ENCODE measurements at regions not wholly inside any gene's neighbourhood (a gene's known extent, or its start where the extent isn't known, plus 50 kb on each side); places are given as distances from the start of the nearest gene placed in this dataset.
A peak's percentile ranks its signal among the peaks of the same experiment; 100 is the strongest.
"Not testable (repeated sequence)": the region's sequence is repeated elsewhere in the genome, so short reads cannot be mapped to it uniquely, and the experiment has no call there.

- WGBS (ENCODE audit: extremely low coverage, insufficient coverage, insufficient read length) = no CpG with 5 or more reads among the region's 4 CpGs
- not testable (repeated sequence) for H4K8ac ChIP-seq (ENCODE audit: low read depth, low read length); DNase-seq
Observed at GRCh38 chr4:75253094-75253493, 261.1 kb downstream of the RCHY1 start.

DNA sequence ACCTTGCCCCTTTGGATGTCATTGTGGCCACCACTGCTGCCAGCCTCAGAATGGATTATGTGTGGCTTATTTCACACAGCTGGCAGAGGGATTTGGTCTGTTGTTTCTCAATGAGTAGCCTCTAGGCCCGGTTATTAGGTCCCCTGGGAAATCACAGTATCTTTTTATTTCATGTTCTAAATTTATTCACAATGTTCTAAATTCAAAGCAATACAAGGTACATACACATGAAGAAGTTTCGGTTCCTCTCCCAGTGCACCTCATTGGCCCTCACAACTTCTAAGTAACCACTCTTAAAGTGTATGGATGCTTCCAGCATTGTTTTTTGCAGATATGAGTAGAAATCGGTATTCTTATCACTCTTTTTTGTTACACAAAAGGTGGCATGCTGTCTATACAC is 262.7 kb downstream of the RCHY1 start:
- Histone ChIP-seq H3K36me3 (ENCODE audit: control insufficient read depth in 1 of 2, insufficient read depth in 2 of 2, low read length in 2 of 2) (no peaks in the 10 kb centered on the region), H2BK5ac (ENCODE audit: low read depth, low read length, poor library complexity) (no peak overlapping the region), H3K4ac (ENCODE audit: low read depth, low read length) (no peak overlapping the region), H3K14ac (ENCODE audit: low read length) (no peak overlapping the region), H3K18ac (ENCODE audit: low read length) (no peak overlapping the region), H2BK120ac (ENCODE audit: insufficient read depth, low read length, poor library complexity) (no peak overlapping the region), H3K27ac (ENCODE audit: low read depth, low read length) (no peak overlapping the region), H2AFZ (ENCODE audit: insufficient read depth, low read length, poor library complexity) (no peak overlapping the region), H2AK5ac (ENCODE audit: low read length) (no peak overlapping the region), H3K79me2 (ENCODE audit: control insufficient read depth, insufficient read depth, low read length, poor library complexity) (peaks cover 1% of the 10 kb centered on the region), H3K9me3 (ENCODE audit: insufficient read depth, low read depth, low read length) (no peaks in the 10 kb centered on the region), H3K27me3 (ENCODE audit: insufficient read depth, low read length) (no peaks in the 10 kb centered on the region), H3K9ac (ENCODE audit: low read length) (no peak overlapping the region), H3K4me3 (ENCODE audit: low read depth, low read length) (no peak overlapping the region), H4K12ac (ENCODE audit: low read depth, low read length) (no peak overlapping the region), H3K4me2 (ENCODE audit: low read length) (no peak overlapping the region), H3K79me1 (ENCODE audit: low read length) (peaks cover 8% of the 10 kb centered on the region), H3K23ac (ENCODE audit: low read length) (no peak overlapping the region), H4K91ac (ENCODE audit: low read depth, low read length) (no peak overlapping the region), H3K4me1 (ENCODE audit: control insufficient read depth in 1 of 2, insufficient read depth in 2 of 2, low read length in 2 of 2) (peaks cover 6 to 8% of the 10 kb centered on the region in 2 experiments), H4K8ac (ENCODE audit: low read depth, low read length) (no peak overlapping the region), H2BK12ac (ENCODE audit: low read length) (no peak overlapping the region)
- DNase-seq = no peak
- no CpG with 5 or more reads among the region's 3 CpGs for WGBS (ENCODE audit: extremely low coverage, insufficient coverage, insufficient read length)

More at GRCh38 chr4:75253094-75253493, 261.1 kb downstream of the RCHY1 start:
- not testable (repeated sequence) for H3K4me1 ChIP-seq (ENCODE audit: control insufficient read depth in 1 of 2, insufficient read depth in 2 of 2, low read length in 2 of 2); H3K14ac ChIP-seq (ENCODE audit: low read length); H3K36me3 ChIP-seq (ENCODE audit: control insufficient read depth in 1 of 2, insufficient read depth in 2 of 2, low read length in 2 of 2); H2BK12ac ChIP-seq (ENCODE audit: low read length); H2AK5ac ChIP-seq (ENCODE audit: low read length); H4K12ac ChIP-seq (ENCODE audit: low read depth, low read length); H3K9me3 ChIP-seq (ENCODE audit: insufficient read depth, low read depth, low read length); H3K9ac ChIP-seq (ENCODE audit: low read length); H2BK120ac ChIP-seq (ENCODE audit: insufficient read depth, low read length, poor library complexity); H3K79me2 ChIP-seq (ENCODE audit: control insufficient read depth, insufficient read depth, low read length, poor library complexity); H3K79me1 ChIP-seq (ENCODE audit: low read length); H2BK5ac ChIP-seq (ENCODE audit: low read depth, low read length, poor library complexity); H3K4me2 ChIP-seq (ENCODE audit: low read length); H3K4ac ChIP-seq (ENCODE audit: low read depth, low read length); H3K18ac ChIP-seq (ENCODE audit: low read length); H4K91ac ChIP-seq (ENCODE audit: low read depth, low read length); H3K4me3 ChIP-seq (ENCODE audit: low read depth, low read length); H3K23ac ChIP-seq (ENCODE audit: low read length); H2AFZ ChIP-seq (ENCODE audit: insufficient read depth, low read length, poor library complexity); H3K27me3 ChIP-seq (ENCODE audit: insufficient read depth, low read length); H3K27ac ChIP-seq (ENCODE audit: low read depth, low read length)

GRCh38 chr4:75249739-75250138 is 264.5 kb downstream of the RCHY1 start:
- Histone ChIP-seq H3K27me3 (ENCODE audit: insufficient read depth, low read length) (no peaks in the 10 kb centered on the region), H4K8ac (ENCODE audit: low read depth, low read length) (no peak overlapping the region), H3K4me1 (ENCODE audit: control insufficient read depth in 1 of 2, insufficient read depth in 2 of 2, low read length in 2 of 2) (peaks cover 5 to 8% of the 10 kb centered on the region in 2 experiments), H3K79me2 (ENCODE audit: control insufficient read depth, insufficient read depth, low read length, poor library complexity) (peaks cover 1% of the 10 kb centered on the region), H2AK5ac (ENCODE audit: low read length) (peak overlapping the region; percentile 37), H4K12ac (ENCODE audit: low read depth, low read length) (no peak overlapping the region), H3K4me3 (ENCODE audit: low read depth, low read length) (no peak overlapping the region), H3K23ac (ENCODE audit: low read length) (no peak overlapping the region), H3K4me2 (ENCODE audit: low read length) (no peak overlapping the region), H2BK5ac (ENCODE audit: low read depth, low read length, poor library complexity) (peak overlapping the region; percentile 21), H2BK12ac (ENCODE audit: low read length) (peak overlapping the region; percentile 71), H3K4ac (ENCODE audit: low read depth, low read length) (no peak overlapping the region), H3K9ac (ENCODE audit: low read length) (no peak overlapping the region), H2BK120ac (ENCODE audit: insufficient read depth, low read length, poor library complexity) (peak overlapping the region; percentile 72), H3K18ac (ENCODE audit: low read length) (no peak overlapping the region), H3K36me3 (ENCODE audit: control insufficient read depth in 1 of 2, insufficient read depth in 2 of 2, low read length in 2 of 2) (no peaks in the 10 kb centered on the region), H2AFZ (ENCODE audit: insufficient read depth, low read length, poor library complexity) (no peak overlapping the region), H3K27ac (ENCODE audit: low read depth, low read length) (no peak overlapping the region), H3K79me1 (ENCODE audit: low read length) (peaks cover 8% of the 10 kb centered on the region), H3K9me3 (ENCODE audit: insufficient read depth, low read depth, low read length) (no peaks in the 10 kb centered on the region), H3K14ac (ENCODE audit: low read length) (peak overlapping the region; percentile 70), H4K91ac (ENCODE audit: low read depth, low read length) (peak overlapping the region; percentile 24)
- DNase-seq = no peak
- WGBS (ENCODE audit: extremely low coverage, insufficient coverage, insufficient read length) = no CpG with 5 or more reads among the region's 2 CpGs

- Histone ChIP-seq H2AK5ac (ENCODE audit: low read length) (no peak overlapping the region), H3K79me1 (ENCODE audit: low read length) (peaks cover 8% of the 10 kb centered on the region), H3K4ac (ENCODE audit: low read depth, low read length) (no peak overlapping the region), H3K4me1 (ENCODE audit: control insufficient read depth in 1 of 2, insufficient read depth in 2 of 2, low read length in 2 of 2) (peaks cover 2 to 8% of the 10 kb centered on the region in 2 experiments), H4K12ac (ENCODE audit: low read depth, low read length) (no peak overlapping the region), H3K79me2 (ENCODE audit: control insufficient read depth, insufficient read depth, low read length, poor library complexity) (peaks cover 1% of the 10 kb centered on the region), H2AFZ (ENCODE audit: insufficient read depth, low read length, poor library complexity) (no peak overlapping the region), H3K27ac (ENCODE audit: low read depth, low read length) (peak overlapping the region; percentile 51), H3K9me3 (ENCODE audit: insufficient read depth, low read depth, low read length) (no peaks in the 10 kb centered on the region), H3K27me3 (ENCODE audit: insufficient read depth, low read length) (no peaks in the 10 kb centered on the region), H3K4me2 (ENCODE audit: low read length) (no peak overlapping the region), H3K14ac (ENCODE audit: low read length) (no peak overlapping the region), H3K23ac (ENCODE audit: low read length) (no peak overlapping the region), H2BK12ac (ENCODE audit: low read length) (no peak overlapping the region), H3K9ac (ENCODE audit: low read length) (no peak overlapping the region), H3K4me3 (ENCODE audit: low read depth, low read length) (no peak overlapping the region), H2BK5ac (ENCODE audit: low read depth, low read length, poor library complexity) (no peak overlapping the region), H4K8ac (ENCODE audit: low read depth, low read length) (no peak overlapping the region), H4K91ac (ENCODE audit: low read depth, low read length) (no peak overlapping the region), H3K18ac (ENCODE audit: low read length) (no peak overlapping the region), H2BK120ac (ENCODE audit: insufficient read depth, low read length, poor library complexity) (no peak overlapping the region), H3K36me3 (ENCODE audit: control insufficient read depth in 1 of 2, insufficient read depth in 2 of 2, low read length in 2 of 2) (no peaks in the 10 kb centered on the region)
- DNase-seq = peak; percentile 19 to 48
- no CpG with 5 or more reads among the region's 2 CpGs for WGBS (ENCODE audit: extremely low coverage, insufficient coverage, insufficient read length)
Observed at GRCh38 chr4:75248770-75249407, 265.3 kb downstream of the RCHY1 start.

All from trophoblast cell (in vitro differentiated cells and primary cell).